Putamen (tissue), 1 donor: ENCODE measurements at regions not wholly inside any gene's neighbourhood (a gene's known extent, or its start where the extent isn't known, plus 50 kb on each side); places are given as distances from the start of the nearest gene placed in this dataset.
A peak's percentile ranks its signal among the peaks of the same experiment; 100 is the strongest.
"Not testable (repeated sequence)": the region's sequence is repeated elsewhere in the genome, so short reads cannot be mapped to it uniquely, and the experiment has no call there.

Source experiments
- DNase-seq: peaks from one replicate; pipeline ENCODE4 v3.0.0-alpha.2; 2016; ENCODE audit warnings: low spot score

GRCh38 chr5:40347981-40348725 is 331.6 kb upstream of the PTGER4 start:
- DNase-seq, result no peak

GRCh38 chr5:40346901-40347300 is 332.8 kb upstream of the PTGER4 start:
- DNase-seq, result no peak

GRCh38 chr5:40338434-40338833 is 341.3 kb upstream of the PTGER4 start:
- DNase-seq, result not testable (repeated sequence)

- no peak for DNase-seq
Measured at GRCh38 chr5:40334242-40334635, 345.5 kb upstream of the PTGER4 start.

GRCh38 chr5:40333459-40334241 is 346.1 kb upstream of the PTGER4 start:
- DNase-seq, result no peak

- DNase-seq, result no peak
Measured at GRCh38 chr5:40332970-40333369, 346.7 kb upstream of the PTGER4 start.

GRCh38 chr5:40331616-40332015 is 348.1 kb upstream of the PTGER4 start:
- no peak for DNase-seq

- peak; percentile 1 for DNase-seq
Measured at GRCh38 chr5:40321514-40321913, 358.2 kb upstream of the PTGER4 start.

GRCh38 chr5:40318395-40318794 is 361.3 kb upstream of the PTGER4 start:
- DNase-seq, result no peak

GRCh38 chr5:40317023-40317422 is 362.7 kb upstream of the PTGER4 start:
- no peak for DNase-seq

- DNase-seq, result no peak
Measured at GRCh38 chr5:40315126-40315525, 364.6 kb upstream of the PTGER4 start.

GRCh38 chr5:40314275-40314674 is 365.4 kb upstream of the PTGER4 start:
- DNase-seq, result no peak

GRCh38 chr5:40312205-40312604 is 367.5 kb upstream of the PTGER4 start:
- DNase-seq, result no peak

GRCh38 chr5:40309851-40310250 is 369.9 kb upstream of the PTGER4 start:
- no peak for DNase-seq

GRCh38 chr5:40308867-40309266 is 370.8 kb upstream of the PTGER4 start:
- DNase-seq, result no peak

GRCh38 chr5:40307920-40308319 is 371.8 kb upstream of the PTGER4 start:
- DNase-seq, result no peak

- no peak for DNase-seq
Measured at GRCh38 chr5:40306869-40307487, 372.7 kb upstream of the PTGER4 start.

GRCh38 chr5:40292006-40292405 is 387.7 kb upstream of the PTGER4 start:
- no peak for DNase-seq

- no peak for DNase-seq
Measured at GRCh38 chr5:40291338-40291737, 388.4 kb upstream of the PTGER4 start.

GRCh38 chr5:40288800-40289485 is 390.8 kb upstream of the PTGER4 start:
- no peak for DNase-seq

GRCh38 chr5:40284863-40285262 is 394.9 kb upstream of the PTGER4 start:
- no peak for DNase-seq

- no peak for DNase-seq
Measured at GRCh38 chr5:40278881-40279280, 400.8 kb upstream of the PTGER4 start.
